Liver (tissue), 2 donors: ENCODE measurements at regions not wholly inside any gene's neighbourhood (a gene's known extent, or its start where the extent isn't known, plus 50 kb on each side); places are given as distances from the start of the nearest gene placed in this dataset.

Experiments
- FOXA1 ChIP-seq: IDR thresholded peaks from 2 replicates; pipeline ENCODE4 v1.6.1; 2016; ENCODE audit warnings: antibody characterized with exemption
- TF ChIP-seq, protein P1 (sequence below): fragments of 150-350 bp; IDR thresholded peaks from 2 replicates; pipeline ENCODE4 v1.5.1; 2017; ENCODE audit warnings: improper control_type of control experiment, low read depth, low read length; ENCODE audit not compliant: missing input control
- donor health status: healthy.

DNA sequence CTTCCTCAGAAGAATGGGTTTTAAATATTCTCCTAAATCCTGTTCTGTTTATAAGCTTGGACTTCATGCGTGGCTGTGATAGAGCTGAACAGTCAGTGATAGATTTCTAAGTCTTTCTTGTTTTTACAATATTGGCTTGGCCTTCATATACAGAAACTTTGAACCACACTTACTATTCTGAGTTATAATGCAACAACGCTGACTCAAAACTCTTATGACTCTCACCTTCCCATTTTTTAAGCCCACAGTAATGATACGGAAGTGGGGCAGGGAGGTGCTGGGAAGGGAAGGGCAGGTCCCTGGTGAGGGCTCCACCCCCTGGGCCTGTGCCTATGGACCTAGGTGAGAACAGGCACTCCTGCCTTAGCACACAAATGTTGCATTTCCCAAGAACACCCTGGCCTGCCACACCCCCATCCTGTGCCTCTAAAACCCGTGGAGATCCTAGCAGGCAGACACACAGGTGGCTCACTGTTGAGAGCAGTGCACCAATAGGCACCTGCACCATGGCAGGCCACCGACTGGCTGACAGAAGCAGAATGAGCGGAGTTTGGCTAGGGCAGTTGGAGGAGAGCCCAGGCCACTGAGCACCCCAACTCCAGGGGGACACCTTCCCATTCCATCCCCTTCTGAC is 376.7 kb downstream of the GABRG2 start:
- TF ChIP-seq, protein P1, sequence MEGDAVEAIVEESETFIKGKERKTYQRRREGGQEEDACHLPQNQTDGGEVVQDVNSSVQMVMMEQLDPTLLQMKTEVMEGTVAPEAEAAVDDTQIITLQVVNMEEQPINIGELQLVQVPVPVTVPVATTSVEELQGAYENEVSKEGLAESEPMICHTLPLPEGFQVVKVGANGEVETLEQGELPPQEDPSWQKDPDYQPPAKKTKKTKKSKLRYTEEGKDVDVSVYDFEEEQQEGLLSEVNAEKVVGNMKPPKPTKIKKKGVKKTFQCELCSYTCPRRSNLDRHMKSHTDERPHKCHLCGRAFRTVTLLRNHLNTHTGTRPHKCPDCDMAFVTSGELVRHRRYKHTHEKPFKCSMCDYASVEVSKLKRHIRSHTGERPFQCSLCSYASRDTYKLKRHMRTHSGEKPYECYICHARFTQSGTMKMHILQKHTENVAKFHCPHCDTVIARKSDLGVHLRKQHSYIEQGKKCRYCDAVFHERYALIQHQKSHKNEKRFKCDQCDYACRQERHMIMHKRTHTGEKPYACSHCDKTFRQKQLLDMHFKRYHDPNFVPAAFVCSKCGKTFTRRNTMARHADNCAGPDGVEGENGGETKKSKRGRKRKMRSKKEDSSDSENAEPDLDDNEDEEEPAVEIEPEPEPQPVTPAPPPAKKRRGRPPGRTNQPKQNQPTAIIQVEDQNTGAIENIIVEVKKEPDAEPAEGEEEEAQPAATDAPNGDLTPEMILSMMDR: no peak
- TF ChIP-seq FOXA1: no peak
